ENCODE measurements at regions not wholly inside any gene's neighbourhood (a gene's known extent, or its start where the extent isn't known, plus 50 kb on each side); places are given as distances from the start of the nearest gene placed in this dataset.

- no peaks in the 10 kb centered on the region for H3K27me3 ChIP-seq (ENCODE audit: low read length)
- no peak overlapping the region for H2AFZ ChIP-seq (ENCODE audit: low read length)
- H3K4me2 ChIP-seq (ENCODE audit: low read depth, low read length, poor library complexity, severe bottlenecking) = no peak overlapping the region
- DNase-seq = no peak
- H3K27ac ChIP-seq (ENCODE audit: low read length) = no peak overlapping the region
- no peaks in the 10 kb centered on the region for H3K9me2 ChIP-seq (replicated peaks; ENCODE audit: insufficient read depth, low read length)
- H3K4me3 ChIP-seq (ENCODE audit: low read length) = no peak overlapping the region
- no peaks in the 10 kb centered on the region for H4K20me1 ChIP-seq (ENCODE audit: insufficient read depth, low read depth, low read length)
- H3K9me3 ChIP-seq (ENCODE audit: low read length) = no peaks in the 10 kb centered on the region
- H3K36me3 ChIP-seq (ENCODE audit: insufficient read depth, low read length) = no peaks in the 10 kb centered on the region
- no peaks in the 10 kb centered on the region for H3K4me1 ChIP-seq (ENCODE audit: low read length)
- H3K9ac ChIP-seq (ENCODE audit: low read length) = no peak overlapping the region
- H3K79me2 ChIP-seq (ENCODE audit: low read length) = no peaks in the 10 kb centered on the region
Observed at GRCh38 chr20:56815796-56816195, 186.7 kb downstream of the TFAP2C start.

GRCh38 chr20:56816349-56816748, 187.2 kb downstream of the TFAP2C start:
- Histone ChIP-seq H3K36me3 (ENCODE audit: insufficient read depth, low read length) (no peaks in the 10 kb centered on the region), H3K27me3 (ENCODE audit: low read length) (no peaks in the 10 kb centered on the region), H3K27ac (ENCODE audit: low read length) (no peak overlapping the region), H3K9ac (ENCODE audit: low read length) (no peak overlapping the region), H3K9me2 (replicated peaks; ENCODE audit: insufficient read depth, low read length) (no peaks in the 10 kb centered on the region), H3K9me3 (ENCODE audit: low read length) (no peaks in the 10 kb centered on the region), H3K4me3 (ENCODE audit: low read length) (no peak overlapping the region), H4K20me1 (ENCODE audit: insufficient read depth, low read depth, low read length) (no peaks in the 10 kb centered on the region), H3K4me1 (ENCODE audit: low read length) (no peaks in the 10 kb centered on the region), H3K4me2 (ENCODE audit: low read depth, low read length, poor library complexity, severe bottlenecking) (no peak overlapping the region), H3K79me2 (ENCODE audit: low read length) (no peaks in the 10 kb centered on the region), H2AFZ (ENCODE audit: low read length) (no peak overlapping the region)
- DNase-seq = no peak

GRCh38 chr20:56817780-56818675, 188.9 kb downstream of the TFAP2C start:
- no peak for DNase-seq
- no peak overlapping the region for H2AFZ ChIP-seq (ENCODE audit: low read length)
- H3K27me3 ChIP-seq (ENCODE audit: low read length) = no peaks in the 10 kb centered on the region
- H3K79me2 ChIP-seq (ENCODE audit: low read length) = no peaks in the 10 kb centered on the region
- no peak overlapping the region for H3K4me2 ChIP-seq (ENCODE audit: low read depth, low read length, poor library complexity, severe bottlenecking)
- no peaks in the 10 kb centered on the region for H3K9me2 ChIP-seq (replicated peaks; ENCODE audit: insufficient read depth, low read length)
- H3K27ac ChIP-seq (ENCODE audit: low read length) = no peak overlapping the region
- no peaks in the 10 kb centered on the region for H4K20me1 ChIP-seq (ENCODE audit: insufficient read depth, low read depth, low read length)
- no peaks in the 10 kb centered on the region for H3K36me3 ChIP-seq (ENCODE audit: insufficient read depth, low read length)
- H3K4me1 ChIP-seq (ENCODE audit: low read length) = no peaks in the 10 kb centered on the region
- no peak overlapping the region for H3K4me3 ChIP-seq (ENCODE audit: low read length)
- no peak overlapping the region for H3K9ac ChIP-seq (ENCODE audit: low read length)
- no peaks in the 10 kb centered on the region for H3K9me3 ChIP-seq (ENCODE audit: low read length)

- H3K36me3 ChIP-seq (ENCODE audit: insufficient read depth, low read length) = no peaks in the 10 kb centered on the region
- no peaks in the 10 kb centered on the region for H3K79me2 ChIP-seq (ENCODE audit: low read length)
- H2AFZ ChIP-seq (ENCODE audit: low read length) = no peak overlapping the region
- H3K9me3 ChIP-seq (ENCODE audit: low read length) = no peaks in the 10 kb centered on the region
- H3K4me2 ChIP-seq (ENCODE audit: low read depth, low read length, poor library complexity, severe bottlenecking) = no peak overlapping the region
- no peaks in the 10 kb centered on the region for H4K20me1 ChIP-seq (ENCODE audit: insufficient read depth, low read depth, low read length)
- H3K27ac ChIP-seq (ENCODE audit: low read length) = no peak overlapping the region
- no peaks in the 10 kb centered on the region for H3K9me2 ChIP-seq (replicated peaks; ENCODE audit: insufficient read depth, low read length)
- H3K4me3 ChIP-seq (ENCODE audit: low read length) = no peak overlapping the region
- no peaks in the 10 kb centered on the region for H3K27me3 ChIP-seq (ENCODE audit: low read length)
- DNase-seq = no peak
- H3K9ac ChIP-seq (ENCODE audit: low read length) = no peak overlapping the region
- no peaks in the 10 kb centered on the region for H3K4me1 ChIP-seq (ENCODE audit: low read length)
Observed at GRCh38 chr20:56820984-56821383, 191.9 kb downstream of the TFAP2C start.

GRCh38 chr20:56826306-56826704, 197.2 kb downstream of the TFAP2C start:
- Histone ChIP-seq H3K4me2 (ENCODE audit: low read depth, low read length, poor library complexity, severe bottlenecking) (no peak overlapping the region), H3K9me3 (ENCODE audit: low read length) (no peaks in the 10 kb centered on the region), H3K4me3 (ENCODE audit: low read length) (no peak overlapping the region), H3K27me3 (ENCODE audit: low read length) (no peaks in the 10 kb centered on the region), H2AFZ (ENCODE audit: low read length) (no peak overlapping the region), H3K9ac (ENCODE audit: low read length) (no peak overlapping the region), H3K79me2 (ENCODE audit: low read length) (no peaks in the 10 kb centered on the region), H3K27ac (ENCODE audit: low read length) (no peak overlapping the region), H3K36me3 (ENCODE audit: insufficient read depth, low read length) (no peaks in the 10 kb centered on the region), H3K9me2 (replicated peaks; ENCODE audit: insufficient read depth, low read length) (no peaks in the 10 kb centered on the region), H3K4me1 (ENCODE audit: low read length) (peaks cover 10% of the 10 kb centered on the region), H4K20me1 (ENCODE audit: insufficient read depth, low read depth, low read length) (no peaks in the 10 kb centered on the region)
- DNase-seq = no peak

GRCh38 chr20:56826705-56827665, 197.9 kb downstream of the TFAP2C start:
- H3K27me3 ChIP-seq (ENCODE audit: low read length) = no peaks in the 10 kb centered on the region
- H3K4me3 ChIP-seq (ENCODE audit: low read length) = no peak overlapping the region
- no peaks in the 10 kb centered on the region for H3K9me3 ChIP-seq (ENCODE audit: low read length)
- H3K9me2 ChIP-seq (replicated peaks; ENCODE audit: insufficient read depth, low read length) = no peaks in the 10 kb centered on the region
- H4K20me1 ChIP-seq (ENCODE audit: insufficient read depth, low read depth, low read length) = no peaks in the 10 kb centered on the region
- peaks cover 10% of the 10 kb centered on the region for H3K4me1 ChIP-seq (ENCODE audit: low read length)
- no peak overlapping the region for H3K27ac ChIP-seq (ENCODE audit: low read length)
- no peak for DNase-seq
- no peak overlapping the region for H2AFZ ChIP-seq (ENCODE audit: low read length)
- H3K79me2 ChIP-seq (ENCODE audit: low read length) = no peaks in the 10 kb centered on the region
- H3K36me3 ChIP-seq (ENCODE audit: insufficient read depth, low read length) = no peaks in the 10 kb centered on the region
- no peak overlapping the region for H3K4me2 ChIP-seq (ENCODE audit: low read depth, low read length, poor library complexity, severe bottlenecking)
- no peak overlapping the region for H3K9ac ChIP-seq (ENCODE audit: low read length)

- H4K20me1 ChIP-seq (ENCODE audit: insufficient read depth, low read depth, low read length) = no peaks in the 10 kb centered on the region
- no peaks in the 10 kb centered on the region for H3K9me2 ChIP-seq (replicated peaks; ENCODE audit: insufficient read depth, low read length)
- no peak overlapping the region for H3K9ac ChIP-seq (ENCODE audit: low read length)
- no peaks in the 10 kb centered on the region for H3K9me3 ChIP-seq (ENCODE audit: low read length)
- H3K4me1 ChIP-seq (ENCODE audit: low read length) = peaks cover 10% of the 10 kb centered on the region
- no peak overlapping the region for H3K4me3 ChIP-seq (ENCODE audit: low read length)
- no peaks in the 10 kb centered on the region for H3K79me2 ChIP-seq (ENCODE audit: low read length)
- no peak overlapping the region for H2AFZ ChIP-seq (ENCODE audit: low read length)
- no peak overlapping the region for H3K4me2 ChIP-seq (ENCODE audit: low read depth, low read length, poor library complexity, severe bottlenecking)
- H3K27ac ChIP-seq (ENCODE audit: low read length) = no peak overlapping the region
- no peaks in the 10 kb centered on the region for H3K27me3 ChIP-seq (ENCODE audit: low read length)
- no peak for DNase-seq
- no peaks in the 10 kb centered on the region for H3K36me3 ChIP-seq (ENCODE audit: insufficient read depth, low read length)
Observed at GRCh38 chr20:56827763-56828162, 198.7 kb downstream of the TFAP2C start.

GRCh38 chr20:56828402-56828801, 199.3 kb downstream of the TFAP2C start:
- Histone ChIP-seq H3K27ac (ENCODE audit: low read length) (no peak overlapping the region), H4K20me1 (ENCODE audit: insufficient read depth, low read depth, low read length) (no peaks in the 10 kb centered on the region), H3K79me2 (ENCODE audit: low read length) (no peaks in the 10 kb centered on the region), H3K4me3 (ENCODE audit: low read length) (no peak overlapping the region), H3K27me3 (ENCODE audit: low read length) (no peaks in the 10 kb centered on the region), H3K4me1 (ENCODE audit: low read length) (peaks cover 10% of the 10 kb centered on the region), H3K9me2 (replicated peaks; ENCODE audit: insufficient read depth, low read length) (no peaks in the 10 kb centered on the region), H3K4me2 (ENCODE audit: low read depth, low read length, poor library complexity, severe bottlenecking) (no peak overlapping the region), H3K9me3 (ENCODE audit: low read length) (no peaks in the 10 kb centered on the region), H2AFZ (ENCODE audit: low read length) (peak overlapping the region; percentile 20; the same call in 1 of the 2 replicates), H3K9ac (ENCODE audit: low read length) (no peak overlapping the region), H3K36me3 (ENCODE audit: insufficient read depth, low read length) (no peaks in the 10 kb centered on the region)
- no peak for DNase-seq

Measured in Karpas-422 (cell line).